ENCODE measurements at regions not wholly inside any gene's neighbourhood (a gene's known extent, or its start where the extent isn't known, plus 50 kb on each side); places are given as distances from the start of the nearest gene placed in this dataset.

- DNase-seq (ENCODE audit: low spot score): no peak
These were observed 64.2 kb upstream of the ZNF469 start for GRCh38 chr16:88318521-88318920.

GRCh38 chr16:88319116-88319965 lies 63.4 kb upstream of the ZNF469 start:
- ATAC-seq (ENCODE audit: low FRiP score) (no peak), DNase-seq (ENCODE audit: low spot score) (no peak)
- no peak for TF ChIP-seq CTCF (IDR thresholded peaks at IDR 0.05)

More at GRCh38 chr16:88318521-88318920, 64.2 kb upstream of the ZNF469 start:
- TF ChIP-seq CTCF (IDR thresholded peaks at IDR 0.05): no peak
- no peak for ATAC-seq (ENCODE audit: low FRiP score)

- TF ChIP-seq CTCF (IDR thresholded peaks at IDR 0.05): no peak
- ATAC-seq (ENCODE audit: low FRiP score) (no peak), DNase-seq (ENCODE audit: low spot score) (no peak)
These were observed 61.7 kb upstream of the ZNF469 start for GRCh38 chr16:88320947-88321634.

GRCh38 chr16:88321635-88322499 lies 60.9 kb upstream of the ZNF469 start:
- no peak for ATAC-seq (ENCODE audit: low FRiP score)
- no peak for DNase-seq (ENCODE audit: low spot score)
- TF ChIP-seq CTCF (IDR thresholded peaks at IDR 0.05): no peak

- no peak for DNase-seq (ENCODE audit: low spot score)
- no peak for TF ChIP-seq CTCF (IDR thresholded peaks at IDR 0.05)
- ATAC-seq (ENCODE audit: low FRiP score): no peak
These were observed 60.2 kb upstream of the ZNF469 start for GRCh38 chr16:88322500-88322970.

GRCh38 chr16:88323041-88323440 lies 59.7 kb upstream of the ZNF469 start:
- TF ChIP-seq CTCF (IDR thresholded peaks at IDR 0.05): no peak
- ATAC-seq (ENCODE audit: low FRiP score) (no peak), DNase-seq (ENCODE audit: low spot score) (no peak)

Data from omental fat pad (tissue), 3 donors.